ENCODE measurements at regions not wholly inside any gene's neighbourhood (a gene's known extent, or its start where the extent isn't known, plus 50 kb on each side); places are given as distances from the start of the nearest gene placed in this dataset.

- ATAC-seq (peak; percentile 76), DNase-seq (ENCODE audit: low spot score) (no peak)
- no peak overlapping the region for H3K4me3 Mint-ChIP-seq
- H3K4me1 Mint-ChIP-seq = peaks cover 14% of the 10 kb centered on the region
- H3K27ac Mint-ChIP-seq = no peak overlapping the region
- ChIA-PET CTCF (interaction anchor here (1.7 kb wide), 1 partner anchor 20 kb away, joined by 3 read pairs; no protein-coding TSS in a partner anchor), POLR2A (no interaction called here)
- no peaks in the 10 kb centered on the region for H3K27me3 Mint-ChIP-seq (ENCODE audit: low read depth)
- H3K9me3 Mint-ChIP-seq = no peaks in the 10 kb centered on the region
- TF ChIP-seq IRF2 (CRISPR knock-in tag; IDR thresholded peaks at IDR 0.05; ENCODE audit: borderline replicate concordance, low read depth) (no peak), IRF1 (CRISPR knock-in tag; IDR thresholded peaks at IDR 0.05) (no peak), NFE2L1 (CRISPR knock-in tag; IDR thresholded peaks at IDR 0.05) (no peak), MXD4 (CRISPR knock-in tag; IDR thresholded peaks at IDR 0.05; ENCODE audit: borderline replicate concordance) (no peak), FOXP1 (CRISPR knock-in tag; IDR thresholded peaks at IDR 0.05; ENCODE audit: borderline replicate concordance) (no peak), MYBL2 (CRISPR knock-in tag; IDR thresholded peaks at IDR 0.05) (no peak), TP53 (CRISPR knock-in tag; IDR thresholded peaks at IDR 0.05) (no peak), NR3C1 (CRISPR knock-in tag; conservative IDR thresholded peaks at IDR 0.05; ENCODE audit: low read depth) (no peak), ATF1 (CRISPR knock-in tag; IDR thresholded peaks at IDR 0.05) (no peak), HMGXB4 (CRISPR knock-in tag; IDR thresholded peaks at IDR 0.05) (no peak), ZNF317 (CRISPR knock-in tag; IDR thresholded peaks at IDR 0.05; ENCODE audit: borderline replicate concordance, low read depth) (no peak), STAT6 (CRISPR knock-in tag; conservative IDR thresholded peaks at IDR 0.05; ENCODE audit: low read depth) (no peak)
- TF ChIP-seq, protein P1, sequence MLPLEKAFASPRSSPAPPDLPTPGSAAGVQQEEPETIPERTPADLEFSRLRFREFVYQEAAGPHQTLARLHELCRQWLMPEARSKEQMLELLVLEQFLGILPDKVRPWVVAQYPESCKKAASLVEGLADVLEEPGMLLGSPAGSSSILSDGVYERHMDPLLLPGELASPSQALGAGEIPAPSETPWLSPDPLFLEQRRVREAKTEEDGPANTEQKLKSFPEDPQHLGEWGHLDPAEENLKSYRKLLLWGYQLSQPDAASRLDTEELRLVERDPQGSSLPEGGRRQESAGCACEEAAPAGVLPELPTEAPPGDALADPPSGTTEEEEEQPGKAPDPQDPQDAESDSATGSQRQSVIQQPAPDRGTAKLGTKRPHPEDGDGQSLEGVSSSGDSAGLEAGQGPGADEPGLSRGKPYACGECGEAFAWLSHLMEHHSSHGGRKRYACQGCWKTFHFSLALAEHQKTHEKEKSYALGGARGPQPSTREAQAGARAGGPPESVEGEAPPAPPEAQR (CRISPR knock-in tag; IDR thresholded peaks at IDR 0.05) = no peak
- TF ChIP-seq, protein P2, sequence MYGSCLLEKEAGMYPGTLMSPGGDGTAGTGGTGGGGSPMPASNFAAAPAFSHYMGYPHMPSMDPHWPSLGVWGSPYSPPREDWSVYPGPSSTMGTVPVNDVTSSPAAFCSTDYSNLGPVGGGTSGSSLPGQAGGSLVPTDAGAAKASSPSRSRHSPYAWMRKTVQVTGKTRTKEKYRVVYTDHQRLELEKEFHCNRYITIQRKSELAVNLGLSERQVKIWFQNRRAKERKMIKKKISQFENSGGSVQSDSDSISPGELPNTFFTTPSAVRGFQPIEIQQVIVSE (CRISPR knock-in tag; IDR thresholded peaks at IDR 0.05; ENCODE audit: borderline replicate concordance) = no peak
- no peaks in the 10 kb centered on the region for H3K36me3 Mint-ChIP-seq
Observed at GRCh38 chr6:126824815-126825214, 293.7 kb upstream of the RSPO3 start.

GRCh38 chr6:126826166-126826714, 292.2 kb upstream of the RSPO3 start:
- H3K9me3 Mint-ChIP-seq = no peaks in the 10 kb centered on the region
- no peak for DNase-seq (ENCODE audit: low spot score)
- no peaks in the 10 kb centered on the region for H3K27me3 Mint-ChIP-seq (ENCODE audit: low read depth)
- H3K4me3 Mint-ChIP-seq = no peak overlapping the region
- no peaks in the 10 kb centered on the region for H3K36me3 Mint-ChIP-seq
- ATAC-seq = no peak
- peaks cover 14% of the 10 kb centered on the region for H3K4me1 Mint-ChIP-seq
- ChIA-PET POLR2A (no interaction called here), CTCF (no interaction called here)
- H3K27ac Mint-ChIP-seq = no peak overlapping the region
- no peak for TF ChIP-seq RELA (CRISPR knock-in tag; IDR thresholded peaks at IDR 0.05; ENCODE audit: borderline replicate concordance)
- no peak for TF ChIP-seq FOXK1 (CRISPR knock-in tag; IDR thresholded peaks at IDR 0.05)
- no peak for TF ChIP-seq ESRRA (CRISPR knock-in tag; IDR thresholded peaks at IDR 0.05; ENCODE audit: borderline replicate concordance)
- no peak for TF ChIP-seq USF2 (CRISPR knock-in tag; IDR thresholded peaks at IDR 0.05)
- TF ChIP-seq, protein P3, sequence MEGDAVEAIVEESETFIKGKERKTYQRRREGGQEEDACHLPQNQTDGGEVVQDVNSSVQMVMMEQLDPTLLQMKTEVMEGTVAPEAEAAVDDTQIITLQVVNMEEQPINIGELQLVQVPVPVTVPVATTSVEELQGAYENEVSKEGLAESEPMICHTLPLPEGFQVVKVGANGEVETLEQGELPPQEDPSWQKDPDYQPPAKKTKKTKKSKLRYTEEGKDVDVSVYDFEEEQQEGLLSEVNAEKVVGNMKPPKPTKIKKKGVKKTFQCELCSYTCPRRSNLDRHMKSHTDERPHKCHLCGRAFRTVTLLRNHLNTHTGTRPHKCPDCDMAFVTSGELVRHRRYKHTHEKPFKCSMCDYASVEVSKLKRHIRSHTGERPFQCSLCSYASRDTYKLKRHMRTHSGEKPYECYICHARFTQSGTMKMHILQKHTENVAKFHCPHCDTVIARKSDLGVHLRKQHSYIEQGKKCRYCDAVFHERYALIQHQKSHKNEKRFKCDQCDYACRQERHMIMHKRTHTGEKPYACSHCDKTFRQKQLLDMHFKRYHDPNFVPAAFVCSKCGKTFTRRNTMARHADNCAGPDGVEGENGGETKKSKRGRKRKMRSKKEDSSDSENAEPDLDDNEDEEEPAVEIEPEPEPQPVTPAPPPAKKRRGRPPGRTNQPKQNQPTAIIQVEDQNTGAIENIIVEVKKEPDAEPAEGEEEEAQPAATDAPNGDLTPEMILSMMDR (IDR thresholded peaks at IDR 0.05) = no peak
- TF ChIP-seq, protein P4, sequence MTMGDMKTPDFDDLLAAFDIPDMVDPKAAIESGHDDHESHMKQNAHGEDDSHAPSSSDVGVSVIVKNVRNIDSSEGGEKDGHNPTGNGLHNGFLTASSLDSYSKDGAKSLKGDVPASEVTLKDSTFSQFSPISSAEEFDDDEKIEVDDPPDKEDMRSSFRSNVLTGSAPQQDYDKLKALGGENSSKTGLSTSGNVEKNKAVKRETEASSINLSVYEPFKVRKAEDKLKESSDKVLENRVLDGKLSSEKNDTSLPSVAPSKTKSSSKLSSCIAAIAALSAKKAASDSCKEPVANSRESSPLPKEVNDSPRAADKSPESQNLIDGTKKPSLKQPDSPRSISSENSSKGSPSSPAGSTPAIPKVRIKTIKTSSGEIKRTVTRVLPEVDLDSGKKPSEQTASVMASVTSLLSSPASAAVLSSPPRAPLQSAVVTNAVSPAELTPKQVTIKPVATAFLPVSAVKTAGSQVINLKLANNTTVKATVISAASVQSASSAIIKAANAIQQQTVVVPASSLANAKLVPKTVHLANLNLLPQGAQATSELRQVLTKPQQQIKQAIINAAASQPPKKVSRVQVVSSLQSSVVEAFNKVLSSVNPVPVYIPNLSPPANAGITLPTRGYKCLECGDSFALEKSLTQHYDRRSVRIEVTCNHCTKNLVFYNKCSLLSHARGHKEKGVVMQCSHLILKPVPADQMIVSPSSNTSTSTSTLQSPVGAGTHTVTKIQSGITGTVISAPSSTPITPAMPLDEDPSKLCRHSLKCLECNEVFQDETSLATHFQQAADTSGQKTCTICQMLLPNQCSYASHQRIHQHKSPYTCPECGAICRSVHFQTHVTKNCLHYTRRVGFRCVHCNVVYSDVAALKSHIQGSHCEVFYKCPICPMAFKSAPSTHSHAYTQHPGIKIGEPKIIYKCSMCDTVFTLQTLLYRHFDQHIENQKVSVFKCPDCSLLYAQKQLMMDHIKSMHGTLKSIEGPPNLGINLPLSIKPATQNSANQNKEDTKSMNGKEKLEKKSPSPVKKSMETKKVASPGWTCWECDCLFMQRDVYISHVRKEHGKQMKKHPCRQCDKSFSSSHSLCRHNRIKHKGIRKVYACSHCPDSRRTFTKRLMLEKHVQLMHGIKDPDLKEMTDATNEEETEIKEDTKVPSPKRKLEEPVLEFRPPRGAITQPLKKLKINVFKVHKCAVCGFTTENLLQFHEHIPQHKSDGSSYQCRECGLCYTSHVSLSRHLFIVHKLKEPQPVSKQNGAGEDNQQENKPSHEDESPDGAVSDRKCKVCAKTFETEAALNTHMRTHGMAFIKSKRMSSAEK (CRISPR knock-in tag; IDR thresholded peaks at IDR 0.05; ENCODE audit: borderline replicate concordance) = no peak
- no peak for TF ChIP-seq ZNF138 (CRISPR knock-in tag; conservative IDR thresholded peaks at IDR 0.05)

Measured in WTC11 (cell line).